Stimulated activated CD8-positive, alpha-beta memory T cell treated with anti-CD3 and anti-CD28 coated beads, Interleukin-4, amount 100 ng/mL, for 48 hours (primary cell): ENCODE measurements at regions not wholly inside any gene's neighbourhood (a gene's known extent, or its start where the extent isn't known, plus 50 kb on each side); places are given as distances from the start of the nearest gene placed in this dataset.

ENCODE experiments used
- DNase-seq: peaks from one replicate; pipeline ENCODE4 v3.0.0-alpha.2; 2020

GRCh38 chr16:62088731-62089410 is 52.6 kb upstream of the CDH8 start:
- DNase-seq: no peak
